ENCODE measurements at regions not wholly inside any gene's neighbourhood (a gene's known extent, or its start where the extent isn't known, plus 50 kb on each side); places are given as distances from the start of the nearest gene placed in this dataset.

- Histone ChIP-seq H3K79me2 (replicated peaks; ENCODE audit: insufficient read depth) (no peaks in the 10 kb centered on the region), H4K20me1 (replicated peaks; ENCODE audit: insufficient read depth) (no peaks in the 10 kb centered on the region), H3K27ac (ENCODE audit: low read depth) (no peak overlapping the region), H3K4me1 (ENCODE audit: insufficient read depth) (no peaks in the 10 kb centered on the region), H2AFZ (no peak overlapping the region), H3K4me3 (no peak overlapping the region), H3K4me2 (no peak overlapping the region), H3K27me3 (ENCODE audit: insufficient read depth) (no peaks in the 10 kb centered on the region), H3K9me2 (ENCODE audit: insufficient read depth) (0 out of 2 replicates have a peak, but pooled peaks cover 2% of the 10 kb centered on the region), H3K36me3 (ENCODE audit: insufficient read depth) (no peaks in the 10 kb centered on the region), H3F3A (replicated peaks; ENCODE audit: low read depth) (no peaks in the 10 kb centered on the region)
- Mint-ChIP-seq H3K4me3 (no peak overlapping the region), H3K27ac (no peak overlapping the region), H3K27me3 (ENCODE audit: insufficient read depth, low read depth, poor library complexity) (no peaks in the 10 kb centered on the region), H3K4me1 (no peaks in the 10 kb centered on the region), H3K9me3 (peaks cover 11% of the 10 kb centered on the region), H3K36me3 (ENCODE audit: low read depth) (peaks cover 4% of the 10 kb centered on the region)
- ATAC-seq (no peak), DNase-seq (ENCODE audit: low spot score) (no peak)
- TF ChIP-seq ZNF331 (CRISPR knock-in tag; IDR thresholded peaks at IDR 0.05; ENCODE audit: low read depth) (no peak), ZNF114 (CRISPR knock-in tag; IDR thresholded peaks at IDR 0.05) (no peak), REST (IDR thresholded peaks at IDR 0.05; ENCODE audit: unreplicated experiment) (no peak), CREB1 (CRISPR knock-in tag; IDR thresholded peaks at IDR 0.05; ENCODE audit: low read depth) (no peak), NANOG (IDR thresholded peaks at IDR 0.05; ENCODE audit: borderline replicate concordance) (no peak), STAT1 (IDR thresholded peaks at IDR 0.05; ENCODE audit: unreplicated experiment) (no peak), JUNB (IDR thresholded peaks at IDR 0.05; ENCODE audit: unreplicated experiment) (no peak), EZH2 (IDR thresholded peaks at IDR 0.05; ENCODE audit: low read depth, unreplicated experiment) (no peak), EZH2phosphoT487 (IDR thresholded peaks at IDR 0.05; ENCODE audit: unreplicated experiment) (no peak), ZNF462 (CRISPR knock-in tag; IDR thresholded peaks at IDR 0.05) (no peak), ETS1 (IDR thresholded peaks at IDR 0.05) (no peak), POLR2AphosphoS5 (IDR thresholded peaks at IDR 0.05; ENCODE audit: low read depth) (no peak)
Observed at GRCh38 chr2:217305882-217306281, 446.0 kb upstream of the TNP1 start.
